Left ventricle myocardium superior (tissue), 1 donor: ENCODE measurements at regions not wholly inside any gene's neighbourhood (a gene's known extent, or its start where the extent isn't known, plus 50 kb on each side); places are given as distances from the start of the nearest gene placed in this dataset.

ENCODE experiments used
- ATAC-seq: fragments of 200-7000 bp; cut with Tn5 transposase; one replicate; pipeline ENCODE4 v1.9.1; 2020; ENCODE audit warnings: mild to moderate bottlenecking, moderate library complexity
- DNase-seq: peaks from one replicate; pipeline ENCODE4 v3.0.0-alpha.2; 2020
- intact Hi-C: fragments of 100-400 bp; cut with micrococcal nuclease; formaldehyde crosslinking; loops from one replicate; pipeline ENCODE4 v1.11.0; 2022
- donor health status: DM: no; HTN: yes; CAD: no; lungs with severe emphysema.

GRCh38 chr18:54530285-54530684 is 60.8 kb upstream of the DYNAP start:
- DNase-seq, result no peak
- no peak for ATAC-seq
- intact Hi-C loops, result no loop called here

GRCh38 chr18:54531402-54532065 is 59.5 kb upstream of the DYNAP start:
- ATAC-seq (no peak), DNase-seq (no peak)
- intact Hi-C loops, result no loop called here

- DNase-seq, result no peak
- no peak for ATAC-seq
- intact Hi-C loops, result no loop called here
Observed at GRCh38 chr18:54532222-54532621, 58.8 kb upstream of the DYNAP start.

DNA sequence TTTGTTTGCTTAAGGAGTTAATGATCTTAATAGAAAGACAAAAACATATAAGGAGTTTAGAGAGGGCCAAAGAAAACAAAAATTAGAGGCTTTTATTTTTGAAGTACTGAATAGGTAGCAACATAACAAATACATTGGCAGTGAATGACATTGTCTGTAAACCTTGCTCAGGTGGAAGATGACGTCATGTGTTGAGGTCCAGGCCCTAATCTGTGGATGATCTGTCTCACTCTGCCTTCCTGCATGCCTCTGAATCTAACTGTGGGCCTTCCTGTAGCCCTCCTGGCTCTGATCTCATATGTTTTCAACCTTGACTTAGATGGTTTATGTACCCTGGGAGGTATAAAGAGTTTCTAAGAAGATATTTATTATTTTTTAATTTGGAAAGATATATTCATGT is 58.1 kb upstream of the DYNAP start:
- no peak for ATAC-seq
- intact Hi-C loops, result no loop called here
- no peak for DNase-seq
